ENCODE measurements at regions not wholly inside any gene's neighbourhood (a gene's known extent, or its start where the extent isn't known, plus 50 kb on each side); places are given as distances from the start of the nearest gene placed in this dataset.

DNA sequence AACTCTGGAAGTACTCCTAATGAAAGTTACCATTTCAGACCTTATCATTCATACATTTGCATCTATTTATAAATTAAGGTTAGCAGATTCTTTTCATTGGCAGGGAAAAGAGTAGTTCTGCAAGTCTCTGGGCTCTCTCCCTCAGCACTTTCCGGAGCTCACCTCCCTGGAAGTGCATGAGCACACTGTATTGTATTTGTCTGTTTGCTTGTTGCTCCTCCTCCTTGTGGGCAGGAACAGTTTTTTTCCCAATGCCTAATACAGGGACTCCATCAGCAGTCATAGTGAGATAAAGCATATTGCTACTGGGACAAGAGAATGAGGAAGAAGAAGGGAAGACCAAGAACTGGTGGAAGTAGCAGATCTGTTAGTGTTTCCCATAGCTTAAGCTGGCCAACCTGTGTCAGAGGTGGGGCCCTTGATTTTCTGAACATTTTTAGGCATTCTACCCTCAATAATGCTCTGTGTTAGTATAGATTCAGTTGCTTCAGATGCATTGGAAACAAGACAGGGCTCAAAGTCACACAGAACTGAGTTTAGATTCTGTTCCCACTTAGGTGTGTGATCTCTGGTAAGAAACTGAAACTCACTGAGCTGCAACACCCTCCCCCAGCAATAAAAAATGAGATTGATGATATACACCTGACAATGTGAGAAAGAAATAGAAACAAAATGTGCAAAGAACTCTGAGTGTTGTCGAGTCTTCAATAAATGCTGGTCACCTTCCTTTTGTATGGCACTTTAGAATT is 407.8 kb downstream of the TUSC7 start:
- Histone ChIP-seq H3K36me3 (ENCODE audit: control insufficient read depth, insufficient read depth, low read length) (no peaks in the 10 kb centered on the region), H4K20me1 (replicated peaks; ENCODE audit: control insufficient read depth, insufficient read depth, low read length) (no peaks in the 10 kb centered on the region), H3K4me3 (no peak overlapping the region), H3K4me1 (replicated peaks in 1 of 2; ENCODE audit: control insufficient read depth in 2 of 2, insufficient read depth in 2 of 2, low read length in 2 of 2) (no peaks in the 10 kb centered on the region), H3K27me3 (ENCODE audit: control insufficient read depth in 2 of 2, insufficient read depth in 2 of 2, low read length in 2 of 2) (no peaks in the 10 kb centered on the region), H3K9me3 (replicated peaks; ENCODE audit: control insufficient read depth, insufficient read depth, low read depth, low read length) (no peaks in the 10 kb centered on the region), H3K79me2 (ENCODE audit: control insufficient read depth, insufficient read depth, low read length) (no peaks in the 10 kb centered on the region), H3K9ac (ENCODE audit: insufficient read depth in 1 of 2, low read depth in 2 of 2, low read length in 2 of 2) (no peak overlapping the region), H3K27ac (ENCODE audit: extremely low read depth, low read depth, low read length) (no peak overlapping the region), H3K4me2 (ENCODE audit: insufficient read depth, low read length) (no peak overlapping the region), H3K9me1 (ENCODE audit: control insufficient read depth, insufficient read depth, low read length) (no peaks in the 10 kb centered on the region), H2AFZ (ENCODE audit: low read depth, low read length) (no peak overlapping the region)
- FAIRE-seq: no peak
- no TSS peak for BruUV-seq (replicated peaks)
- TF ChIP-seq, protein P1, sequence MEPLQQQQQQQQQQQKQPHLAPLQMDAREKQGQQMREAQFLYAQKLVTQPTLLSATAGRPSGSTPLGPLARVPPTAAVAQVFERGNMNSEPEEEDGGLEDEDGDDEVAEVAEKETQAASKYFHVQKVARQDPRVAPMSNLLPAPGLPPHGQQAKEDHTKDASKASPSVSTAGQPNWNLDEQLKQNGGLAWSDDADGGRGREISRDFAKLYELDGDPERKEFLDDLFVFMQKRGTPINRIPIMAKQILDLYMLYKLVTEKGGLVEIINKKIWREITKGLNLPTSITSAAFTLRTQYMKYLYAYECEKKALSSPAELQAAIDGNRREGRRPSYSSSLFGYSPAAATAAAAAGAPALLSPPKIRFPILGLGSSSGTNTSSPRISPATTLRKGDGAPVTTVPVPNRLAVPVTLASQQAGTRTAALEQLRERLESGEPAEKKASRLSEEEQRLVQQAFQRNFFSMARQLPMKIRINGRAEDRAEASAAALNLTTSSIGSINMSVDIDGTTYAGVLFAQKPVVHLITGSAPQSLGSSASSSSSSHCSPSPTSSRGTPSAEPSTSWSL (CRISPR knock-in tag; IDR thresholded peaks at IDR 0.05; ENCODE audit: borderline replicate concordance): no peak
- no peak for TF ChIP-seq SMARCC2 (IDR thresholded peaks at IDR 0.05; ENCODE audit: low read depth)
- ChIA-PET POLR2A (interaction anchor here (0.6 kb wide), 1 partner anchor 281 kb away, joined by 4 read pairs; no protein-coding TSS in a partner anchor), CTCF (ENCODE audit: low intra/inter-chr PET ratio) (no interaction called here)
- no peak for DNase-seq (ENCODE audit: extremely low read depth in 1 of 4, low spot score in 3 of 4)
- WGBS (ENCODE audit: insufficient coverage, low coverage, missing lambda C conversion rate): 0% methylated on average over 2 of the region's 2 CpGs
- ATAC-seq: no peak
- in situ Hi-C loops (cut with MboI) (no loop called here), intact Hi-C loops (cut with micrococcal nuclease) (no loop called here)

DNA sequence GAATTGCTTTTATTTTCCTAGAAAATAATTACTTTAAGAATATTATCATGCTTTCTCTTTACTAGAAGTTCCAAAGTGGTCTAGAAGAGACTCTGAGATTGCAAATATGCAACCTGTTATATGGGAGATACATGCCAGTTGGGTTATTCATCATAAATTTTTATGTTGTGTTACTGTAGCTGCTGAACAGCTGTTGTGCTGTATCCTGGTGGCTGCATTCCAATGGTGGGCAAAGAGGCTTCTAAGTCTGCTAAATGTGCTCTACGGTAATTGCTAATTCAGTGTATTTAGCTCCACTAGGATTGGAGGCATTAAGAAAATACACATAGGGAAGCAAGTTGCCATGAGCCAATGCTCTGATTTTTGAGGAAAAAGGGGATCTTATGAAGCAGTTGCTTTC is 409.0 kb downstream of the TUSC7 start:
- Histone ChIP-seq H4K20me1 (replicated peaks; ENCODE audit: control insufficient read depth, insufficient read depth, low read length) (no peaks in the 10 kb centered on the region), H3K9me1 (ENCODE audit: control insufficient read depth, insufficient read depth, low read length) (no peaks in the 10 kb centered on the region), H3K27me3 (ENCODE audit: control insufficient read depth in 2 of 2, insufficient read depth in 2 of 2, low read length in 2 of 2) (no peaks in the 10 kb centered on the region), H3K4me1 (replicated peaks in 1 of 2; ENCODE audit: control insufficient read depth in 2 of 2, insufficient read depth in 2 of 2, low read length in 2 of 2) (no peaks in the 10 kb centered on the region), H3K9ac (ENCODE audit: insufficient read depth in 1 of 2, low read depth in 2 of 2, low read length in 2 of 2) (no peak overlapping the region), H3K9me3 (replicated peaks; ENCODE audit: control insufficient read depth, insufficient read depth, low read depth, low read length) (no peaks in the 10 kb centered on the region), H3K79me2 (ENCODE audit: control insufficient read depth, insufficient read depth, low read length) (no peaks in the 10 kb centered on the region), H3K4me3 (no peak overlapping the region), H3K27ac (ENCODE audit: extremely low read depth, low read depth, low read length) (no peak overlapping the region), H3K36me3 (ENCODE audit: control insufficient read depth, insufficient read depth, low read length) (no peaks in the 10 kb centered on the region), H2AFZ (ENCODE audit: low read depth, low read length) (no peak overlapping the region), H3K4me2 (ENCODE audit: insufficient read depth, low read length) (no peak overlapping the region)
- DNase-seq (ENCODE audit: extremely low read depth in 1 of 4, low spot score in 3 of 4): no peak
- no TSS peak for BruUV-seq (replicated peaks)
- in situ Hi-C loops (cut with MboI) (no loop called here), intact Hi-C loops (cut with micrococcal nuclease) (no loop called here)
- no peak for ATAC-seq
- ChIA-PET POLR2A (no interaction called here), CTCF (ENCODE audit: low intra/inter-chr PET ratio) (no interaction called here)
- no peak for FAIRE-seq
- 0% methylated on average over 1 of the region's 1 CpG for WGBS (ENCODE audit: insufficient coverage, low coverage, missing lambda C conversion rate)
- TF ChIP-seq SRSF1 (IDR thresholded peaks at IDR 0.05; ENCODE audit: low read depth, low read length) (no peak), ZNF707 (CRISPR knock-in tag; conservative IDR thresholded peaks at IDR 0.05) (no peak), FOS (IDR thresholded peaks at IDR 0.05; ENCODE audit: extremely low read depth, insufficient read length) (no peak), BRCA1 (IDR thresholded peaks at IDR 0.05) (no peak), BRCA1 (CRISPR knock-in tag; IDR thresholded peaks at IDR 0.05) (no peak), ZNF282 (CRISPR knock-in tag; IDR thresholded peaks at IDR 0.05) (no peak), BHLHE40 (IDR thresholded peaks at IDR 0.05; ENCODE audit: low read length) (no peak), NFATC3 (IDR thresholded peaks at IDR 0.05) (no peak), HNRNPUL1 (IDR thresholded peaks at IDR 0.05; ENCODE audit: low read length) (no peak)
- TF ChIP-seq, protein P2, sequence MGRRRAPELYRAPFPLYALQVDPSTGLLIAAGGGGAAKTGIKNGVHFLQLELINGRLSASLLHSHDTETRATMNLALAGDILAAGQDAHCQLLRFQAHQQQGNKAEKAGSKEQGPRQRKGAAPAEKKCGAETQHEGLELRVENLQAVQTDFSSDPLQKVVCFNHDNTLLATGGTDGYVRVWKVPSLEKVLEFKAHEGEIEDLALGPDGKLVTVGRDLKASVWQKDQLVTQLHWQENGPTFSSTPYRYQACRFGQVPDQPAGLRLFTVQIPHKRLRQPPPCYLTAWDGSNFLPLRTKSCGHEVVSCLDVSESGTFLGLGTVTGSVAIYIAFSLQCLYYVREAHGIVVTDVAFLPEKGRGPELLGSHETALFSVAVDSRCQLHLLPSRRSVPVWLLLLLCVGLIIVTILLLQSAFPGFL (CRISPR knock-in tag; IDR thresholded peaks at IDR 0.05): no peak
- TF ChIP-seq, protein P3, sequence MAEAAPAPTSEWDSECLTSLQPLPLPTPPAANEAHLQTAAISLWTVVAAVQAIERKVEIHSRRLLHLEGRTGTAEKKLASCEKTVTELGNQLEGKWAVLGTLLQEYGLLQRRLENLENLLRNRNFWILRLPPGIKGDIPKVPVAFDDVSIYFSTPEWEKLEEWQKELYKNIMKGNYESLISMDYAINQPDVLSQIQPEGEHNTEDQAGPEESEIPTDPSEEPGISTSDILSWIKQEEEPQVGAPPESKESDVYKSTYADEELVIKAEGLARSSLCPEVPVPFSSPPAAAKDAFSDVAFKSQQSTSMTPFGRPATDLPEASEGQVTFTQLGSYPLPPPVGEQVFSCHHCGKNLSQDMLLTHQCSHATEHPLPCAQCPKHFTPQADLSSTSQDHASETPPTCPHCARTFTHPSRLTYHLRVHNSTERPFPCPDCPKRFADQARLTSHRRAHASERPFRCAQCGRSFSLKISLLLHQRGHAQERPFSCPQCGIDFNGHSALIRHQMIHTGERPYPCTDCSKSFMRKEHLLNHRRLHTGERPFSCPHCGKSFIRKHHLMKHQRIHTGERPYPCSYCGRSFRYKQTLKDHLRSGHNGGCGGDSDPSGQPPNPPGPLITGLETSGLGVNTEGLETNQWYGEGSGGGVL (CRISPR knock-in tag; IDR thresholded peaks at IDR 0.05): no peak

Measured in K562 (cell line).